GM21723 (cell line): ENCODE measurements at regions not wholly inside any gene's neighbourhood (a gene's known extent, or its start where the extent isn't known, plus 50 kb on each side); places are given as distances from the start of the nearest gene placed in this dataset.

Source experiments
- ATAC-seq: cut with Tn5 transposase; IDR thresholded peaks from one replicate; pipeline ENCODE4 v1.9.1; 2021; ENCODE audit warnings: mild to moderate bottlenecking, moderate library complexity; ENCODE audit not compliant: unreplicated experiment

GRCh38 chr4:128373628-128374027 is 86.0 kb upstream of the PGRMC2 start:
- no peak for ATAC-seq

- no peak for ATAC-seq
Observed at GRCh38 chr4:128371876-128372275, 84.3 kb upstream of the PGRMC2 start.

- no peak for ATAC-seq
Observed at GRCh38 chr4:128371001-128371777, 83.6 kb upstream of the PGRMC2 start.

GRCh38 chr4:128366212-128366611 is 78.6 kb upstream of the PGRMC2 start:
- ATAC-seq: no peak

- ATAC-seq: no peak
Observed at GRCh38 chr4:128364565-128364964, 77.0 kb upstream of the PGRMC2 start.

- no peak for ATAC-seq
Observed at GRCh38 chr4:128363966-128364365, 76.4 kb upstream of the PGRMC2 start.

- no peak for ATAC-seq
Observed at GRCh38 chr4:128362760-128363159, 75.1 kb upstream of the PGRMC2 start.

GRCh38 chr4:128359422-128359821 is 71.8 kb upstream of the PGRMC2 start:
- ATAC-seq: no peak

GRCh38 chr4:128358913-128359279 is 71.3 kb upstream of the PGRMC2 start:
- no peak for ATAC-seq

GRCh38 chr4:128358231-128358912 is 70.8 kb upstream of the PGRMC2 start:
- ATAC-seq: no peak

- ATAC-seq: no peak
Observed at GRCh38 chr4:128357286-128357685, 69.7 kb upstream of the PGRMC2 start.

GRCh38 chr4:128355305-128355704 is 67.7 kb upstream of the PGRMC2 start:
- no peak for ATAC-seq

- ATAC-seq: no peak
Observed at GRCh38 chr4:128354205-128354821, 66.7 kb upstream of the PGRMC2 start.

- no peak for ATAC-seq
Observed at GRCh38 chr4:128353791-128354190, 66.2 kb upstream of the PGRMC2 start.

- ATAC-seq: no peak
Observed at GRCh38 chr4:128351502-128351901, 63.9 kb upstream of the PGRMC2 start.

- ATAC-seq: no peak
Observed at GRCh38 chr4:128350449-128351045, 62.9 kb upstream of the PGRMC2 start.

GRCh38 chr4:128349921-128350320 is 62.3 kb upstream of the PGRMC2 start:
- ATAC-seq: no peak

- ATAC-seq: no peak
Observed at GRCh38 chr4:128347930-128348660, 60.5 kb upstream of the PGRMC2 start.

GRCh38 chr4:128347175-128347868 is 59.7 kb upstream of the PGRMC2 start:
- ATAC-seq: no peak

- no peak for ATAC-seq
Observed at GRCh38 chr4:128346054-128346716, 58.6 kb upstream of the PGRMC2 start.
